DOHH2 (cell line): ENCODE measurements at regions not wholly inside any gene's neighbourhood (a gene's known extent, or its start where the extent isn't known, plus 50 kb on each side); places are given as distances from the start of the nearest gene placed in this dataset.
"Not testable (repeated sequence)": the region's sequence is repeated elsewhere in the genome, so short reads cannot be mapped to it uniquely, and the experiment has no call there.

Experiments
- H3F3A ChIP-seq: fragments of 200-600 bp; sonication (generic), shearing (Covaris generic); 2 replicates; pipeline ENCODE4 v1.6.0; 2016; ENCODE audit warnings: antibody characterized with exemption, mild to moderate bottlenecking; ENCODE audit not compliant: control insufficient read depth, insufficient read depth
- H3K27ac ChIP-seq: fragments of 200-600 bp; sonication (generic); 2 replicates; pipeline ENCODE4 v1.5.1; 2014; ENCODE audit warnings: low read depth, mild to moderate bottlenecking, low read length, moderate library complexity
- H3K27me3 ChIP-seq: fragments of 200-600 bp; sonication (generic); 2 replicates; pipeline ENCODE4 v1.6.1; 2014; ENCODE audit warnings: mild to moderate bottlenecking, low read length, mixed read lengths; ENCODE audit not compliant: control insufficient read depth
- H3K36me3 ChIP-seq: fragments of 200-600 bp; sonication (generic); 2 replicates; pipeline ENCODE4 v1.6.1; 2014; ENCODE audit warnings: mild to moderate bottlenecking, low read length, moderate library complexity, mixed read lengths; ENCODE audit not compliant: control insufficient read depth
- H3K4me1 ChIP-seq: fragments of 200-600 bp; sonication (generic); 2 replicates; pipeline ENCODE4 v1.6.1; 2014; ENCODE audit warnings: mild to moderate bottlenecking, low read length, mixed read lengths; ENCODE audit not compliant: control insufficient read depth
- H3K4me2 ChIP-seq: fragments of 200-600 bp; sonication (generic); 2 replicates; pipeline ENCODE4 v1.6.0; 2014; ENCODE audit warnings: mild to moderate bottlenecking, low read length, moderate library complexity
- H3K4me3 ChIP-seq: fragments of 200-600 bp; sonication (generic); 2 replicates; pipeline ENCODE4 v1.5.1; 2014; ENCODE audit warnings: mild to moderate bottlenecking, low read length, mixed read lengths
- H3K79me2 ChIP-seq: fragments of 200-600 bp; sonication (generic); 2 replicates; pipeline ENCODE4 v1.6.1; 2014; ENCODE audit warnings: mild to moderate bottlenecking, low read length, mixed read lengths; ENCODE audit not compliant: control insufficient read depth
- H3K9me2 ChIP-seq: fragments of 200-600 bp; sonication (generic); replicated peaks from 2 replicates; pipeline ENCODE4 v1.6.1; 2014; ENCODE audit warnings: mild to moderate bottlenecking, low read length, mixed read lengths; ENCODE audit not compliant: control insufficient read depth
- H3K9me3 ChIP-seq: fragments of 200-600 bp; sonication (generic); 2 replicates; pipeline ENCODE4 v1.6.1; 2014; ENCODE audit warnings: antibody characterized with exemption, low read length, mixed read lengths; ENCODE audit not compliant: control insufficient read depth, insufficient read depth
- H4K20me1 ChIP-seq: fragments of 200-600 bp; sonication (generic); 2 replicates; pipeline ENCODE4 v1.6.0; 2014; ENCODE audit warnings: low read depth, mild to moderate bottlenecking, antibody characterized with exemption, low read length, moderate library complexity; ENCODE audit not compliant: control insufficient read depth, insufficient read depth
- EZH2phosphoT487 ChIP-seq: fragments of 200-600 bp; sonication (generic); IDR thresholded peaks from 2 replicates; pipeline ENCODE4 v1.6.1; 2017; ENCODE audit warnings: borderline replicate concordance, mild to moderate bottlenecking, antibody characterized with exemption, low read length, moderate library complexity, mixed read lengths
- TF ChIP-seq, protein P1 (sequence below): fragments of 200-600 bp; sonication (generic); IDR thresholded peaks from one replicate; pipeline ENCODE4 v1.5.1; 2014; ENCODE audit warnings: antibody characterized with exemption, mild to moderate bottlenecking, low read depth, low read length; ENCODE audit not compliant: poor library complexity, severe bottlenecking

DNA sequence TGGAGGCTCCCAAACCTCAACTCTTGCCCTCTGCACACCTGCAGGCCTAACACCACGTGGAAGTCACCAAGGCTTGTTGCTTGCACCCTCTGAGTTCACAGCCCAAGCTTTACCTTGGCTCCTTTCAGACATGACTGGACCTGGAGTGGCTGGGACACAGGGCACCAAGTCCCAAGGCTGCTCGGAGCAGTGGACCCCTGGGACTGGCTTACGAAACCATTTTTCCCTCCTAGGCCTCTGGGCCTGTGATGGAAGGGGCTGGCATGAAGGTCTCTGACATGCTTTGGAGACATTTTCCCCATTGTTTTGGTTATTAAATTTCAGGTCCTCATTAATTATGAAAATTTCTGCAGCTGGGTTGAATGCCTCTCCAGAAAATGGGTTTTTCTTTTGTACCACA, 994.4 kb upstream of the NUDT12 start:
- Histone ChIP-seq H3K27me3 (no peaks in the 10 kb centered on the region), H3K36me3 (no peaks in the 10 kb centered on the region), H3K4me1 (no peaks in the 10 kb centered on the region), H3K9me2 (no peaks in the 10 kb centered on the region), H3F3A (no peaks in the 10 kb centered on the region), H3K4me2 (no peak overlapping the region), H3K79me2 (no peaks in the 10 kb centered on the region), H3K27ac (no peak overlapping the region), H4K20me1 (no peaks in the 10 kb centered on the region), H3K9me3 (no peaks in the 10 kb centered on the region), H3K4me3 (no peak overlapping the region)
- TF ChIP-seq, protein P1, sequence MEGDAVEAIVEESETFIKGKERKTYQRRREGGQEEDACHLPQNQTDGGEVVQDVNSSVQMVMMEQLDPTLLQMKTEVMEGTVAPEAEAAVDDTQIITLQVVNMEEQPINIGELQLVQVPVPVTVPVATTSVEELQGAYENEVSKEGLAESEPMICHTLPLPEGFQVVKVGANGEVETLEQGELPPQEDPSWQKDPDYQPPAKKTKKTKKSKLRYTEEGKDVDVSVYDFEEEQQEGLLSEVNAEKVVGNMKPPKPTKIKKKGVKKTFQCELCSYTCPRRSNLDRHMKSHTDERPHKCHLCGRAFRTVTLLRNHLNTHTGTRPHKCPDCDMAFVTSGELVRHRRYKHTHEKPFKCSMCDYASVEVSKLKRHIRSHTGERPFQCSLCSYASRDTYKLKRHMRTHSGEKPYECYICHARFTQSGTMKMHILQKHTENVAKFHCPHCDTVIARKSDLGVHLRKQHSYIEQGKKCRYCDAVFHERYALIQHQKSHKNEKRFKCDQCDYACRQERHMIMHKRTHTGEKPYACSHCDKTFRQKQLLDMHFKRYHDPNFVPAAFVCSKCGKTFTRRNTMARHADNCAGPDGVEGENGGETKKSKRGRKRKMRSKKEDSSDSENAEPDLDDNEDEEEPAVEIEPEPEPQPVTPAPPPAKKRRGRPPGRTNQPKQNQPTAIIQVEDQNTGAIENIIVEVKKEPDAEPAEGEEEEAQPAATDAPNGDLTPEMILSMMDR = no peak
- no peak for TF ChIP-seq EZH2phosphoT487

DNA sequence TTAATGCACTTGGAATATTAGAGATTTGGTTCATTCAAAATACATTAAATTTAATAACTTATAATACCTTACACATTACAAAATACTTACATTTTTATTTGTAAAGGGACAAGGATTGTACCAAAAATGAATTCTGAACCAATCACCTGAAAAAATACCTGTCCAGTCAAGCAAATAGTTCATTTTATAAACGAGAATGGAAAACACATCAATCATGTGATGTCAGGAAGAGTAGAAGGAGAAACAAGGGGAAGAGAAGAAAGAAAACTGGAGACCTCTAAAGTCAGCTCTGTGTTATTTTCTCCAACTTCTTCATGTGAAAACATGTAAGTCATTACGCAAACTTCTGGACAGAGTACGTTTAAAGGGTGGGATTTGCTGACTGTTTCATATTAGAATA, 989.0 kb upstream of the NUDT12 start:
- H3K4me1 ChIP-seq = no peaks in the 10 kb centered on the region

DNA sequence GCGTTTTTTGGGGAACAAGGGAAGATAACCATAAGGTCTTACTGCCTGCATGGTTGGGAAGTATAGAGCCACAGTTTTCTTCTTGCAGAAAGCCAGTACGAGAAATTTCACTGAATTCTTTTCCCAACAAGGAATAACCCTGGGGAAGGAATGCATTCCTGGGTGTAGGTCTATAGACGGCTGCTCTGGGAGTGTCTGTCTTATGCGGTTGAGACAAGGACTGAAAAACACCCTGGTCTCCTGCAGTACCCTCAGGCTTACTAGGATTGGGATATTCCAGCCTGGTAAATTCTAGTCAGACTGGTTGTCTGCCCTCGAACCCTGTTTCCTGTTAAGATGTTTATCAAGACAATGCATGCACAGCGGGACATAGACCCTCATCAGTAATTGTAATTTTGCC, 984.3 kb upstream of the NUDT12 start:
- not testable (repeated sequence) for H3K79me2 ChIP-seq, H3K4me3 ChIP-seq, H3K27ac ChIP-seq, H3K4me1 ChIP-seq, H3K9me2 ChIP-seq, H3K27me3 ChIP-seq, H3K4me2 ChIP-seq, H3K9me3 ChIP-seq, H3K36me3 ChIP-seq, H3F3A ChIP-seq, H4K20me1 ChIP-seq

More for the DNA sequence above, 989.0 kb upstream of the NUDT12 start:
- H3K27me3 ChIP-seq = no peaks in the 10 kb centered on the region
- H3F3A ChIP-seq = no peaks in the 10 kb centered on the region
- H3K9me3 ChIP-seq = no peaks in the 10 kb centered on the region
- no peaks in the 10 kb centered on the region for H3K36me3 ChIP-seq
- no peak overlapping the region for H3K4me3 ChIP-seq
- TF ChIP-seq EZH2phosphoT487 = no peak
- TF ChIP-seq, protein P1 = no peak
- no peaks in the 10 kb centered on the region for H3K9me2 ChIP-seq
- no peak overlapping the region for H3K27ac ChIP-seq
- H3K79me2 ChIP-seq = no peaks in the 10 kb centered on the region
- no peaks in the 10 kb centered on the region for H4K20me1 ChIP-seq
- no peak overlapping the region for H3K4me2 ChIP-seq

DNA sequence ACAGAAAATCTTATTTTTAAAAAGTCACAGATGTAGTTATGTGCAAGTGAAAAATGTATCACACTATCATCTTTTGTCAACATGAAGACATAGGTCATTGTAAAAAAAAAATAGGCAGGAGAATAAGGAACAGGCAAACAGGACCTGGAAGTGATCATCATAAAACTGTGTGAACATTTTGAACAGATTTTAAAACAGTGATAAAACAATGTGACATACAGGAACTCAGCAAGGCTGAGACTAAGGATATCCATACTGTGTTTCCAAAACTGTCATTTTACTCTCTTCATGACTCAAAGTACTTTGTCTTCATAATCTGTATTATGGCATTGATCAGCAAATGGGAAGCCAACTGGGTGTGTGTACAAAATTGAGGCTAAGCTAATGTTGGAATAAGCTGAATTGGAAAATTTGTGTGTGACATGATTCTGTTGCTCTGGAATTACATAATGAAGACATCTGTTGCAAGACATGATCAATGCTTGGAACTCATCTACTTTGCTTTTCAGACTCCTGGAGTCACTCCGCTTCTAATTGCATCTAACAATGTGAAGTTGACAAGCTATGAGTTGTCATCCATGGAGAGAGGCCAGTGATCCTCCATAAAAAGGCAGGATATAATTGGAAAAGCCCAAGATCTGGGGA, 978.7 kb upstream of the NUDT12 start:
- H3K4me3 ChIP-seq = no peak overlapping the region
- no peaks in the 10 kb centered on the region for H3K27me3 ChIP-seq
- H3K27ac ChIP-seq = no peak overlapping the region
- H3K9me3 ChIP-seq = no peaks in the 10 kb centered on the region
- H3K4me1 ChIP-seq = no peaks in the 10 kb centered on the region
- H3K79me2 ChIP-seq = no peaks in the 10 kb centered on the region
- H3K36me3 ChIP-seq = no peaks in the 10 kb centered on the region
- no peak for TF ChIP-seq EZH2phosphoT487
- TF ChIP-seq, protein P1 = no peak
- H3F3A ChIP-seq = no peaks in the 10 kb centered on the region
- H3K4me2 ChIP-seq = no peak overlapping the region
- H4K20me1 ChIP-seq = no peaks in the 10 kb centered on the region
- no peaks in the 10 kb centered on the region for H3K9me2 ChIP-seq
